GM12878 (cell line): ENCODE measurements at regions not wholly inside any gene's neighbourhood (a gene's known extent, or its start where the extent isn't known, plus 50 kb on each side); places are given as distances from the start of the nearest gene placed in this dataset.

Experiments used
- JUND ChIP-seq: IDR thresholded peaks from 2 replicates; pipeline ENCODE4 v1.6.1; 2012; ENCODE audit warnings: low read depth, mild to moderate bottlenecking, low read length, improper control_type of control experiment, moderate library complexity
- LARP7 ChIP-seq: fragments of 450-650 bp; IDR thresholded peaks from 2 replicates; pipeline ENCODE4 v1.6.1; 2017; ENCODE audit warnings: mild to moderate bottlenecking
- RUNX3 ChIP-seq: IDR thresholded peaks from 2 replicates; pipeline ENCODE4 v1.6.1; 2012; ENCODE audit warnings: low read length, inconsistent platforms
- ZNF384 ChIP-seq: IDR thresholded peaks from 2 replicates; pipeline ENCODE4 v1.6.1; 2012; ENCODE audit warnings: low read depth, mild to moderate bottlenecking, low read length, improper control_type of control experiment, borderline replicate concordance
- TF ChIP-seq, protein P1 (sequence below): IDR thresholded peaks from 2 replicates; pipeline ENCODE4 v1.6.1; 2012; ENCODE audit warnings: mild to moderate bottlenecking, low read depth, low read length
- TF ChIP-seq, protein P2 (sequence below): fragments of 450-650 bp; conservative IDR thresholded peaks from 2 replicates; pipeline ENCODE4 v1.6.1; 2017; ENCODE audit warnings: mild to moderate bottlenecking, moderate library complexity
- TF ChIP-seq, protein P3 (sequence below): IDR thresholded peaks from 2 replicates; pipeline ENCODE4 v1.6.1; 2011; ENCODE audit warnings: mild to moderate bottlenecking, low read depth, low read length, moderate library complexity; ENCODE audit not compliant: insufficient replicate concordance

DNA sequence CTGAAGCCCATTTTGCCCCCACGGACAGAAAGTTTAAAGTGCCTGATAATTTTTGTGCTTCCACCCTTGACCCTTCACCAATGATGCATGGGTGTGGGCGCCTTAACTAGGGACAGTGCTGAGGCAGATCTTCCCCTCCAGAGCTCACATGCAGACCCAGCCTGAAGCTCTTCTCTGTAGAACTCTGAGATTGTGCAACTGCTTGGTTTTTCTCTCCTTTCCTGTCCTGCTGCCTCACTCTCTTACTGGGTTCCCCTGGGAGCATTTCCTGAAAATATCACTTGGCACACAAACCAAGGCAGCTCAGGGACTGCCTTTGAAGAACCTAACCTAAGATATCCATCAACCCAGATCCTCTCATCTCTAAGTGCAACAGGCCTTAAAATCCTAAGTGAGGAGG is 220.3 kb upstream of the STT3B start (continued):
- TF ChIP-seq, protein P1, sequence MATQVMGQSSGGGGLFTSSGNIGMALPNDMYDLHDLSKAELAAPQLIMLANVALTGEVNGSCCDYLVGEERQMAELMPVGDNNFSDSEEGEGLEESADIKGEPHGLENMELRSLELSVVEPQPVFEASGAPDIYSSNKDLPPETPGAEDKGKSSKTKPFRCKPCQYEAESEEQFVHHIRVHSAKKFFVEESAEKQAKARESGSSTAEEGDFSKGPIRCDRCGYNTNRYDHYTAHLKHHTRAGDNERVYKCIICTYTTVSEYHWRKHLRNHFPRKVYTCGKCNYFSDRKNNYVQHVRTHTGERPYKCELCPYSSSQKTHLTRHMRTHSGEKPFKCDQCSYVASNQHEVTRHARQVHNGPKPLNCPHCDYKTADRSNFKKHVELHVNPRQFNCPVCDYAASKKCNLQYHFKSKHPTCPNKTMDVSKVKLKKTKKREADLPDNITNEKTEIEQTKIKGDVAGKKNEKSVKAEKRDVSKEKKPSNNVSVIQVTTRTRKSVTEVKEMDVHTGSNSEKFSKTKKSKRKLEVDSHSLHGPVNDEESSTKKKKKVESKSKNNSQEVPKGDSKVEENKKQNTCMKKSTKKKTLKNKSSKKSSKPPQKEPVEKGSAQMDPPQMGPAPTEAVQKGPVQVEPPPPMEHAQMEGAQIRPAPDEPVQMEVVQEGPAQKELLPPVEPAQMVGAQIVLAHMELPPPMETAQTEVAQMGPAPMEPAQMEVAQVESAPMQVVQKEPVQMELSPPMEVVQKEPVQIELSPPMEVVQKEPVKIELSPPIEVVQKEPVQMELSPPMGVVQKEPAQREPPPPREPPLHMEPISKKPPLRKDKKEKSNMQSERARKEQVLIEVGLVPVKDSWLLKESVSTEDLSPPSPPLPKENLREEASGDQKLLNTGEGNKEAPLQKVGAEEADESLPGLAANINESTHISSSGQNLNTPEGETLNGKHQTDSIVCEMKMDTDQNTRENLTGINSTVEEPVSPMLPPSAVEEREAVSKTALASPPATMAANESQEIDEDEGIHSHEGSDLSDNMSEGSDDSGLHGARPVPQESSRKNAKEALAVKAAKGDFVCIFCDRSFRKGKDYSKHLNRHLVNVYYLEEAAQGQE: no peak
- no peak for TF ChIP-seq ZNF384
- TF ChIP-seq JUND: no peak
- TF ChIP-seq, protein P2, sequence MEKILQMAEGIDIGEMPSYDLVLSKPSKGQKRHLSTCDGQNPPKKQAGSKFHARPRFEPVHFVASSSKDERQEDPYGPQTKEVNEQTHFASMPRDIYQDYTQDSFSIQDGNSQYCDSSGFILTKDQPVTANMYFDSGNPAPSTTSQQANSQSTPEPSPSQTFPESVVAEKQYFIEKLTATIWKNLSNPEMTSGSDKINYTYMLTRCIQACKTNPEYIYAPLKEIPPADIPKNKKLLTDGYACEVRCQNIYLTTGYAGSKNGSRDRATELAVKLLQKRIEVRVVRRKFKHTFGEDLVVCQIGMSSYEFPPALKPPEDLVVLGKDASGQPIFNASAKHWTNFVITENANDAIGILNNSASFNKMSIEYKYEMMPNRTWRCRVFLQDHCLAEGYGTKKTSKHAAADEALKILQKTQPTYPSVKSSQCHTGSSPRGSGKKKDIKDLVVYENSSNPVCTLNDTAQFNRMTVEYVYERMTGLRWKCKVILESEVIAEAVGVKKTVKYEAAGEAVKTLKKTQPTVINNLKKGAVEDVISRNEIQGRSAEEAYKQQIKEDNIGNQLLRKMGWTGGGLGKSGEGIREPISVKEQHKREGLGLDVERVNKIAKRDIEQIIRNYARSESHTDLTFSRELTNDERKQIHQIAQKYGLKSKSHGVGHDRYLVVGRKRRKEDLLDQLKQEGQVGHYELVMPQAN: no peak
- TF ChIP-seq RUNX3: no peak
- TF ChIP-seq LARP7: no peak
- TF ChIP-seq, protein P3, sequence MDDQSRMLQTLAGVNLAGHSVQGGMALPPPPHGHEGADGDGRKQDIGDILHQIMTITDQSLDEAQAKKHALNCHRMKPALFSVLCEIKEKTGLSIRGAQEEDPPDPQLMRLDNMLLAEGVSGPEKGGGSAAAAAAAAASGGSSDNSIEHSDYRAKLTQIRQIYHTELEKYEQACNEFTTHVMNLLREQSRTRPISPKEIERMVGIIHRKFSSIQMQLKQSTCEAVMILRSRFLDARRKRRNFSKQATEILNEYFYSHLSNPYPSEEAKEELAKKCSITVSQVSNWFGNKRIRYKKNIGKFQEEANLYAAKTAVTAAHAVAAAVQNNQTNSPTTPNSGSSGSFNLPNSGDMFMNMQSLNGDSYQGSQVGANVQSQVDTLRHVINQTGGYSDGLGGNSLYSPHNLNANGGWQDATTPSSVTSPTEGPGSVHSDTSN: no peak
